Transverse colon (tissue), 3 donors: ENCODE measurements at regions not wholly inside any gene's neighbourhood (a gene's known extent, or its start where the extent isn't known, plus 50 kb on each side); places are given as distances from the start of the nearest gene placed in this dataset.

Experiments used
- EP300 ChIP-seq: sonication (generic); formaldehyde crosslinking; IDR thresholded peaks from one replicate; pipeline ENCODE4 v1.6.1; 2017; ENCODE audit warnings: antibody characterized with exemption, low read depth
- TF ChIP-seq, protein P1 (sequence below), 5 experiments: fragments of 200-600 bp in 3 of 5; fragments of 450-650 bp in 2 of 5; sonication (generic) in 3 of 5; IDR thresholded peaks; 1 replicate in 2 of 5; 2 replicates in 3 of 5; pipeline ENCODE4 v1.5.1; 2016 to 2017; ENCODE audit warnings: antibody characterized with exemption in 5 of 5, inconsistent platforms in 3 of 5, mild to moderate bottlenecking in 2 of 5, moderate library complexity in 1 of 5

DNA sequence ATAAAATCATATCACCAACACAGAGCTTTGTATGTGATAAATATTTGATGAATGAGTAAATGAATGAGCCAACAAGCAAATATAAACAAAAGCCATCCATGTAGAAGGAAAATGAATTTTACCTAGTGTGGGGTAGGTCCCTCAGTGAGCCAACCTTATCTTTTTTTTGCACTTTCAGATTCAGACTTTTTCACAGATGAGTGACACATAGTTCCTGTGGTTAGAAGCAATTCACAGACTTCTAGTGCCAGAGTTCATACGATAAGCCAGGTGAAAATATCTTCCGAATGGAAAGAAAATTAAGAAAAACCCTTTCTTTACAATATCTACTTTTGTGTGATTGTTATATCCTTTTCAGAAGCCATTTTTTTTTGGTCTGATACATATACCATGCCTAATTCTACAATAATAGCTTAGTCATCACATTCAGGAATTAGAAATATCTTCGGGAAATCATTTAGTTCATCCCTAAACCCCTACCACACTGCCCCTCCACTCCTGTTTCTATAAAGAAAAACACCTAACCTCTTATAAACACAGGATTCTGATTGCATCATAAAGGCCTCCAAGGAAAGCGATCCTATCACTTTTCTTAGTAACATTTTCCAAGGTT is 82.7 kb upstream of the CNR1 start:
- TF ChIP-seq, protein P1, sequence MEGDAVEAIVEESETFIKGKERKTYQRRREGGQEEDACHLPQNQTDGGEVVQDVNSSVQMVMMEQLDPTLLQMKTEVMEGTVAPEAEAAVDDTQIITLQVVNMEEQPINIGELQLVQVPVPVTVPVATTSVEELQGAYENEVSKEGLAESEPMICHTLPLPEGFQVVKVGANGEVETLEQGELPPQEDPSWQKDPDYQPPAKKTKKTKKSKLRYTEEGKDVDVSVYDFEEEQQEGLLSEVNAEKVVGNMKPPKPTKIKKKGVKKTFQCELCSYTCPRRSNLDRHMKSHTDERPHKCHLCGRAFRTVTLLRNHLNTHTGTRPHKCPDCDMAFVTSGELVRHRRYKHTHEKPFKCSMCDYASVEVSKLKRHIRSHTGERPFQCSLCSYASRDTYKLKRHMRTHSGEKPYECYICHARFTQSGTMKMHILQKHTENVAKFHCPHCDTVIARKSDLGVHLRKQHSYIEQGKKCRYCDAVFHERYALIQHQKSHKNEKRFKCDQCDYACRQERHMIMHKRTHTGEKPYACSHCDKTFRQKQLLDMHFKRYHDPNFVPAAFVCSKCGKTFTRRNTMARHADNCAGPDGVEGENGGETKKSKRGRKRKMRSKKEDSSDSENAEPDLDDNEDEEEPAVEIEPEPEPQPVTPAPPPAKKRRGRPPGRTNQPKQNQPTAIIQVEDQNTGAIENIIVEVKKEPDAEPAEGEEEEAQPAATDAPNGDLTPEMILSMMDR (IDR thresholded peaks at IDR 0.05), result no peak
- no peak for TF ChIP-seq EP300
